Sigmoid colon (tissue), 4 donors: ENCODE measurements at regions not wholly inside any gene's neighbourhood (a gene's known extent, or its start where the extent isn't known, plus 50 kb on each side); places are given as distances from the start of the nearest gene placed in this dataset.

Experiments used
- CTCF ChIP-seq, 4 experiments: fragments of 450-650 bp in 3 of 4; fragments of 200-600 bp in 1 of 4; IDR thresholded peaks; one replicate each; pipeline ENCODE4 v1.5.1; 2016 to 2019; ENCODE audit warnings: antibody characterized with exemption in 4 of 4, mild to moderate bottlenecking in 3 of 4, moderate library complexity in 2 of 4
- POLR2A ChIP-seq, 2 donors: fragments of 450-650 bp; IDR thresholded peaks; one replicate each; pipeline ENCODE4 v1.6.1; 2016; ENCODE audit warnings: antibody characterized with exemption in 2 of 2, mild to moderate bottlenecking in 2 of 2, moderate library complexity in 2 of 2
- POLR2AphosphoS5 ChIP-seq, 4 donors: sonication (generic); formaldehyde crosslinking; IDR thresholded peaks; one replicate each; pipeline ENCODE4 v1.6.1; 2017; ENCODE audit warnings: antibody characterized with exemption in 4 of 4

- TF ChIP-seq CTCF (IDR thresholded peaks at IDR 0.05), result no peak
- TF ChIP-seq POLR2AphosphoS5 (IDR thresholded peaks at IDR 0.05), result no peak
- no peak for TF ChIP-seq POLR2A (IDR thresholded peaks at IDR 0.05)
Observed at GRCh38 chr6:122068291-122068769, 331.1 kb upstream of the HSF2 start.
